H1 (cell line): ENCODE measurements at regions not wholly inside any gene's neighbourhood (a gene's known extent, or its start where the extent isn't known, plus 50 kb on each side); places are given as distances from the start of the nearest gene placed in this dataset.

Experiments used
- CTCF ChIP-seq, 3 experiments: IDR thresholded peaks; 1 replicate in 2 of 3; 2 replicates in 1 of 3; pipeline versions ENCODE4 v1.5.1 to v1.6.1; 2011; ENCODE audit warnings: low read length in 3 of 3, mild to moderate bottlenecking in 3 of 3, inconsistent platforms in 2 of 3, low read depth in 1 of 3, moderate library complexity in 1 of 3; ENCODE audit not compliant: insufficient read depth in 1 of 3; ENCODE audit errors: control extremely low read depth in 1 of 3
- EP300 ChIP-seq, 2 experiments: IDR thresholded peaks; 1 replicate in 1 of 2; 2 replicates in 1 of 2; pipeline ENCODE4 v1.6.1; 2011 to 2012; ENCODE audit warnings: low read depth in 2 of 2, low read length in 2 of 2, mild to moderate bottlenecking in 2 of 2, borderline replicate concordance in 1 of 2, inconsistent platforms in 1 of 2, moderate library complexity in 1 of 2
- EZH2 ChIP-seq: fragments of 200-600 bp; sonication (generic); IDR thresholded peaks from 2 replicates; pipeline ENCODE4 v1.7.1; 2012; ENCODE audit warnings: low read depth, mild to moderate bottlenecking, moderate library complexity, low read length, inconsistent platforms; ENCODE audit not compliant: severe bottlenecking
- GABPA ChIP-seq: IDR thresholded peaks from 2 replicates; pipeline ENCODE4 v1.6.1; 2011; ENCODE audit warnings: mild to moderate bottlenecking, low read length, moderate library complexity, borderline replicate concordance; ENCODE audit not compliant: insufficient read depth
- JUND ChIP-seq: IDR thresholded peaks from 2 replicates; pipeline ENCODE4 v1.6.1; 2011; ENCODE audit warnings: mild to moderate bottlenecking, improper control_type of control experiment, low read length
- POLR2A ChIP-seq, 2 experiments: IDR thresholded peaks; 1 replicate in 1 of 2; 2 replicates in 1 of 2; pipeline ENCODE4 v1.6.1; 2011; ENCODE audit warnings: low read depth in 2 of 2, low read length in 2 of 2, mild to moderate bottlenecking in 2 of 2; ENCODE audit errors: control extremely low read depth in 1 of 2
- RFX5 ChIP-seq: IDR thresholded peaks from 2 replicates; pipeline ENCODE4 v1.6.1; 2011; ENCODE audit warnings: low read depth, low read length, improper control_type of control experiment, borderline replicate concordance
- RNF2 ChIP-seq: fragments of 200-900, 300-1000 bp; sonication (generic); IDR thresholded peaks from 2 replicates; pipeline ENCODE4 v1.7.1; 2016; ENCODE audit warnings: borderline replicate concordance, low read depth, mild to moderate bottlenecking, antibody characterized with exemption, low read length; ENCODE audit not compliant: poor library complexity, severe bottlenecking; ENCODE audit errors: missing control alignments
- YY1 ChIP-seq: IDR thresholded peaks from 2 replicates; pipeline ENCODE4 v1.6.1; 2011; ENCODE audit warnings: low read depth, mild to moderate bottlenecking, low read length
- ZNF274 ChIP-seq: IDR thresholded peaks from 2 replicates; pipeline ENCODE4 v1.7.0; 2012; ENCODE audit warnings: low read length, borderline replicate concordance; ENCODE audit errors: extremely low read depth

GRCh38 chr11:91596111-91596510, 628.5 kb upstream of the FAT3 start:
- TF ChIP-seq POLR2A (IDR thresholded peaks at IDR 0.05; ENCODE audit: control extremely low read depth in 1 of 2, low read depth in 2 of 2, low read length in 2 of 2) (no peak), ZNF274 (no peak), EP300 (IDR thresholded peaks at IDR 0.05; ENCODE audit: borderline replicate concordance in 1 of 2, low read depth in 2 of 2, low read length in 2 of 2) (no peak), CTCF (IDR thresholded peaks at IDR 0.05; ENCODE audit: control extremely low read depth in 1 of 3, insufficient read depth in 1 of 3, low read depth in 1 of 3, low read length in 3 of 3) (no peak), YY1 (no peak), EZH2 (no peak), RNF2 (no peak), RFX5 (no peak), JUND (no peak), GABPA (no peak)
